COR-L47 (cell line): ENCODE measurements at regions not wholly inside any gene's neighbourhood (a gene's known extent, or its start where the extent isn't known, plus 50 kb on each side); places are given as distances from the start of the nearest gene placed in this dataset.
A peak's percentile ranks its signal among the peaks of the same experiment; 100 is the strongest.

Source experiments
- DNase-seq: peaks from one replicate; lab custom pipeline; 2025; lab: John Stamatoyannopoulos, UW

DNA sequence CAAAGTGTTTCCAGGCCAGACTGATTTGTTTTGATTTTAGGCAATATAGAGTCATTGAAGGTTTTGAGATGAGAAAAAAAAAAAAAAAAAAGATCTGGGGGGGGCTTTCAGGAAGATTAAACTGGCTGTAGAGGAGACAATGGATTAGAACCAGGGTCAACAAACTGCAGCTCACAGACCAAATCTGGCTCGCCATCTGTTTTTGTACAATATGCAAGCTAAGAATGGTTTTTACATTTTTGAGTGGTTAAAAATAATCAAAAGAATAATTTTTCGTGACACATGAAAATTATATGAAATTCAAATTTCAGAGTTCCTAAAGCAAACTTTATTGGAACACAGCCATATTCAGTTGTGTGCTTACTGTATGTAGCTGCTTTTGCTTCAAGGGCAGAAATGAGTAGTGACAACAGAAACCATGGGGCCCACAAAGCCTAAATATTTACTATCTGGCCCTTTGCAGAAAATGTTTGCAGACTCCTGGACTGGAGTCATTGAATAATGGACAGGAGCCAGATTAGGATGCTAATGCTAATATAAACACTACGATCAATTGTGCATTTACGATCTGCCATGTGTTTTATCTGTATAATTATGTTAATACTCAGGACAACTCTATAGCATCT lies 375.7 kb upstream of the DAB1 start:
- DNase-seq: peak; percentile 49

DNA sequence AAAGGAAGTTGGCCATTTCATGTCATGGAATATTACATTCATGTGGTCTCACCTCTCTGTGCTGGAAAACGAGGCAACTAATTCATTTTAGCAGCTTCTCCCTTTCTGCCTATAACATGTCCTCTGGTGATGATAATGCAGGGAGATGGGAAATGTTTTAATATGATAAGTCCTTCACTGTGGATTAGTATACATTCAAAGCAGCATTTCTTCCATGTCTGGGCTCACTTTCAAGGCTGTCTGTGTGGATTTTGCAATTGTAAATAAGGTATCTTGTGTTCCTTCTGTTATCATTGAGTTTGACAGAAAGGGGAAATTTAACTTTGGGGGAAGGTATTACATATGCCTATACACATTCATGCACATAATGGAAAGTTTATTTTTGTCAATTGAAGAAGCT lies 374.7 kb upstream of the DAB1 start:
- DNase-seq: no peak

DNA sequence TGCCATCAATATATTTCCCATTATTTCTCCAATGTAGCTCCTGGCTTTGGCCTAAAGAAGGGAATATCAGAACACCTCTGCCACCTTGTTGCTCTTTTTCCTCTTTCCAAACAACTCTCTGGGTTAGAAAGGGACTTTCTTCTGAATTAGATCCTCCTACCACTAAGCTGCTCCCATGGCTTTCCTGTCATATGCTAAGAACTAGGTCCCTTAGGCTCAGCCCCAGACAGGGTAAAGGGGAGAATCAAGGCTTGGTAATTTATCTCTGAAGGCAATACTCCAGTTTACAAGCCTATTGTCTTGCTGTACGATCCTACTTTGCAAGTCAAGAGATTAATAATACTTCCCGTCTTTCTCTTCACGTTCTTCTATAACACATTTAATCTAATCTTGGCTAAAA lies 373.2 kb upstream of the DAB1 start:
- no peak for DNase-seq

DNA sequence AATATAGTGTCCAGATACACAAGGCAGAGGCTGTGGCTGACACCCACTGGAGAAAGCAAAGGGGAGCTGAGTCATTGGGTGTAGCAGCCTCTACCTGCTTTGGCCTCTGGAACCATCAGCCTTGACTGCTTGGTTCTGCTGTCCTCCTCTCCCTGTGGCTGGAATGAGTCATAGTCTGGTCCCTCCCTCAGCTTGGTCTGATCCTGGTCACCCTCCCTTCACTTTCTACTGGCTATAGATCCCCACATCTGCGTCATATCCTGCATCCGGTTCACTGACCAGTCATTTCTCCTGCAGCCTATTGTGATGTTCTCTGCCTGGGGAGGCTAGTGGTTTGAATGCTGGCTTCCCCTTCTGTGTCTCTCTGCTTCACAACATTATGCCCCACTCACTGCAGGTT lies 372.8 kb upstream of the DAB1 start:
- DNase-seq: no peak

DNA sequence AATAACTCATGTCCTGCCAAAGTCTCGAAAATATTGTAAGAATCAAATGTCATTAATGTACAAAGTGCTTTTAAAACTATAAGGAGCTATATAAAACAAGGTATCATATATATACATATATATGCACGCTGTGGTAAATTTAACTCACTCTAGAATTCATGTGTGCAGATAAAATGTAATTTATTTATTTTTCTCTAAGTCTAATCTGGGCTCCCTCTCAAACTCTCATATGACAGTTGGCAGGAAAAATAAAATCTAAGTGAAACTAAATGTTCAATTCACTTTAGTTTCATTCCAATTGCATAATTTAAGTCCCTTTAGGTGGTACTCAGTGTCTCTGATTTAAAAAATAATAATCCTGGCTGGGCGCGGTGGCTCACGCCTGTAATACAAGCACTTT lies 372.0 kb upstream of the DAB1 start:
- DNase-seq: no peak

DNA sequence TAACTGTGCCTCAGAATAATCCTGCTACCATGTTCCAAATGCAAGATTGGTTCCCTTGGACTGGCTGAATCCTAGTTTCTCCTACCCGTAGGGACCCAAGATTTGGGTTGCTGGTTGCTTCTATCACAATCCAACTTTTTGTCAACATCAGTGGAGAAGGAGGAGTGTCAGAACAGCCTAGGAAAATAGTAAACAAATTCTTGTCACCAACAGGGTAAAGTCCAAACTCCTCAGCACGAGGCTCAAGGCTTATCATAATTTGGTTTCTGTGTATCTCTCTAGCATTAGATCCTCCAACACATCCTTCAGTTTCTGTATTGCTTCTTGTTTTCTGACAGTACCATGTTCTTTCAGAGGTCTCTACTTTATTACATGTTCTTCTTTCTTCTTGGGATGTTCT lies 370.2 kb upstream of the DAB1 start:
- no peak for DNase-seq

DNA sequence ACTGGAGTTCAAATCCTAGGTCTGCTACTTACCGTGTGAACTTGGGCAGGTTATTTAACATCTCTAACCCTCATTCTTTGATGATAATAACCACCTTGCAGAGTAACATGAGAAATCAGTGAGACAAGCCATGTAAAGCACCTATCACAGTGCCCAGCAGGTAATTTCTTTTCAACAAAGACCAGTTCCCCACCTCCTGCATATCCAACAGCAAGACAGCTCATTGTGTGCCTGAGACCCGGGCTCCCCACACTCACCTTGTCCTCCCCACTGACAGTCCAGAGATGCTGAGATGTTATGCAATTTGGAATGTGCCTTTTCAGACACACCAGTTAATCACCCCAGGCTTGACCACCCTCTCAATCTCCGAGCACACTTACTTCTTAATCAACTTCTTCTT lies 367.6 kb upstream of the DAB1 start:
- DNase-seq: no peak

DNA sequence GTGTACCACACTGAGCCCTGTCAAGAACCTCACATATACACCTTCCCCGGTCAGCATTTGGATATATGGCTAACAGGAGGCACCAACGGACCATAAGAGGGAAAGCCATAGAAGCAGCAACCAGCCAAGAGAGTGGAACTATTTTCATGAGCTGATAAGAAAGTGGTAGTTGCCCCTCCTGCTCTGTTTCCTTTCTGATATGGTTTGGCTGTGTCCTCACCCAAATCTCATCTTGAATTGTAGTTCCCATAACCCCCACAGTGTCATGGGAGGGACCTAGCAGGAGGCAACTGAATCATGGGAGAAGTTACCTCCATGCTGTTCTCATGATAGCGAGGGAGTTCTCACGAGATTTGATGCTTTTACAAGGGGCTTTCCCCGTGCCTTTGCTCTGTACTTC lies 366.1 kb upstream of the DAB1 start:
- no peak for DNase-seq

DNA sequence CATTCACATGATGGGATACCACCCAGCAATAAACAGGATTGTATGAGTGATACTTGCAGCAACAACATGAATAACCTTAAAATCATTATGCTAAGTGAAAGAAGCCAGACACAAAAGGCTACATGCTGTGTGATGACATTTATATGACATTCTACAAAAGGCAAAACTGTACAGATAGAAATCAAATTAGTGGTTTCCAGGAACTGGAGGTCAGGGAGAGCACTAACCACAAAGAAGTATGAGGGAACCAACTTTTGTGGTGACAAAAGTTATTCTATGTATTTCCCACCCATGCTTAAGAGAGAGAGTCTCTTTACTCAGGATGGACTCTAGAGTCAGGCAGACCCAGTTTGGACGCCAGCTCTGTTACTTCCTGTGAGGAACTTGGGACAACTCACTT lies 364.5 kb upstream of the DAB1 start:
- no peak for DNase-seq

DNA sequence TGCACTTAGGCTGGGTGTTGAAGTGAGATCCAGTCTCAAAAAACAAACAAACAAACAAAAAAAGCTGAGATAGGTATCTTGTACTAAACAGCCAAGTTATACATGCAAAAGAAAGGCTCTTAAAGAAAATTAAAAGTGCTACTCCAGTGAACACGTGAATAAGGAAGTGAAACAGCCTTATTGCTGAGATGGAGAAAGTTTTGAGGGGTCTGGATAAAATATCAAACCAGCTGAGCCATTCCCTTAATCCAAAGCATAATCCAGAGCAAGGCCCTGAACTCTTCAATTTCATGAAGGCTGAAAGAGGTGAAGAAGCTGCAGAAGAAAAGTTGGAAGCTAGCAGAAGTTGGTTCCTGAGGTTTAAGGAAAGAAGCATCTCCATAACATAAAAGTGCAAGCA lies 360.5 kb upstream of the DAB1 start:
- DNase-seq: no peak

DNA sequence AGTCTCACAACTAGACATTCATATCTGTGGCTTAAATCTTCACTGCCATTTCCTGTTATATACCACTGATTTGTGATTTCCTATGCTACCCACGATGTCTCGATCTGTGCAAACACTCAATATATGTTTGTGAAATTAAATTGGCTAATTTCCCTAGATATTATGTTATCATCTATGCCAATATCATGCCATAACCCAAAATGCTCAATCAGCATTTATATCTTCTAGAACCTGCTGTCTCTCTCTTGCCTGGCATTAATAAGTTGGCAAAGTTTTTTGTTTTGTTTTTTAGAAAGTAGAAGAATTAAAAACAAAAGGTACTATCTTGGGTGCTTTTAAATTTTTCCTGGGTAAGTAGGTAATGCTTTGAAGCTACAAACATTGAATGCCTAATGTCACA lies 358.5 kb upstream of the DAB1 start:
- no peak for DNase-seq

DNA sequence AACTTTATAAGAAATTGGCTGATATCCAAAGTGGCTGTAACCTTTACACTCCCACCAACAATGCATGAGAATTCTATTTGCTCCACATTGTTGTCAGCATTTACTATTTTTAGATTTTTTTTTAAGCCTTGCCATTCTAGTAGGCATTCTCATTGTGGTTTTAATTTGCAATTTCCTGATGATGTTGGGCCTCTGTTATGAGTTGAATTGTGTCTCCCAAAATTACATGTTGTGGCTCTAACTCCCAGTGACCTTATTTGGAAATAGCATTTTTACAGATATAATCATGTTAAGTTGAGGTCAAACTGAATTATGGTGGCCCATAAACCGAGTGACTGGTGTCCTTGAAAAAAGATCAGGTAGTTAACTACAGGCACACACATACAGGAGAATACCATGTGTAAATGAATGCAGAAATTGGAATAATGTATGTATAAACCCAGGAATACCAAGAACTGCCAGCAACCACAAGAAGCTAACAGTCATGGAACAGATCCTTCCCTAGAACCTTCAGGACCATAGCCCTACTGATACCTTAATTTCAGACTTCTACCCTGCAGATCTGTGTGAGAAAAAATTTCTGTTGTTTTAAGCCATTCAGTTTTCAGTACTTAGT lies 348.8 kb upstream of the DAB1 start:
- peak; percentile 39 for DNase-seq

DNA sequence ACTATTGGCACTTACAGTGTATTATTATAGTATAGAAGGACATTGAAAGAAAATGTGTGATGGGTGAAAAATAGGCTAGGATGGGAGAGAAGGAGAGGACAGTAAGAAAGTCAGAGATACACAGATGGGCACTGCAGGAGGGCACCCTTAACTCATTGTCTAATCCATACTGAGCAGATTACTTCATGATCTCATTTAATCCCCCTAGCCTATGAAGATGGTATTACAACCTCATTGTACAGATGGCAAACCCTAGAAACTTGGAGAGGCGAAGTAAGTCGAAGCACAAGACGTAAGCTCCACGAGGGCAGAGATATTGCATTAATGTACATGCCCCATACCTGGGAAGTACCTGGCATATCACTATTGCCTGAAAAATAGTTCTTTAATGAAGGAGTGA lies 346.9 kb upstream of the DAB1 start:
- no peak for DNase-seq

DNA sequence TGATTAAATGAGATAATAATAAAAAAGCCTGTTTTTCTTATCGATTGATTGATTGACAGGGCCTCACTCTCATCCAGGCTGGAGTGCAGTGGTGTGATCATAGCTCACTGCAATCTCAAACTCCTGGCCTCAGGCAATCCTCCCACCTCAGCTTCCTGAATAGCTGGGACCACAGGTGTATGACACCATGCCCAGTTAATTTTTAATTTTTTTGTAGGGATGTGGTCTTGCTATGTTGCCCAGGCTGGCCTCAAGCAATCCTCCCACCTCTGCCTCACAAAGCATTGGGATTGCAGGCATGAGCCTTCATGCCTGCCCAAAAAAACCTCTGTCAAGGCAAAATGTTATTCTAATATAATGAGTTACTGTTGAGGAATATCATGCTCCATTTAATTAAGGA lies 346.4 kb upstream of the DAB1 start:
- DNase-seq: no peak

DNA sequence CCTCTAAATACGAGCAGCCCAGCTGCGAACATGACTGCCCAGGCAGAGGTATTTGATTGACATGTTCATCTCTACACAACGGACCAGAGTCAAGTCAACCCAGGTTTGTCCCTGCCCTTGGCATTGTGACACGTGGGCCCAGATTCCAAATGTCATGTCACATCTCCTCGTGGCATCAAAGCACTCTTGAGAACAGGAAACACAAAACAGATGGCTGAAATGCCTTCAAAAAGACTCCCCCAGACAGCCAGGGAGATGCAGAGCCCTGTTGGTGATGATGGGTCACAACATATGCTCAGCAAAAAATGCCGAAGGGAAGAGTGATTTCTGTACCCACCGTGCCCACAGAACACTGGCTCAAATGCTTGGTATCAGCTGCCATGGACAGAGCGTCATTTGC lies 337.8 kb upstream of the DAB1 start:
- no peak for DNase-seq

DNA sequence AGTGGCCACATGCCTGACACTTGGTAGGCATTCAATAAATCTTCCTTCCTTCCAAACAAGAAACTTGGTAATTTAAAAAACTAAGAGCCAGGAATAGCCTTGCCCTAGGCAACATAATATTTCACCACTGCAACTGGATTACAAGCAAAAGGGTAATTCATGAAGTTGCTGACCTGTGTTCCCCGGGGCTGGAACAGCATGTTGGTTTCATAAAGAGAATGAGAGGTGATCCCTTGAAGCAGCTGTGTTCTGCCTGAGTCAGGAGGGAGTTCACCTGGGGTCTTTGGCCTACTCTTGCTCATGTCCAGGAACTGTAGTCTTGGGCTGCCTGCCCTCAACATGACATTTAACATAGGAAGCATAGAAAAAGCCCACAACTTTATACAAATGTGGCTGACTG lies 329.0 kb upstream of the DAB1 start:
- DNase-seq: no peak

DNA sequence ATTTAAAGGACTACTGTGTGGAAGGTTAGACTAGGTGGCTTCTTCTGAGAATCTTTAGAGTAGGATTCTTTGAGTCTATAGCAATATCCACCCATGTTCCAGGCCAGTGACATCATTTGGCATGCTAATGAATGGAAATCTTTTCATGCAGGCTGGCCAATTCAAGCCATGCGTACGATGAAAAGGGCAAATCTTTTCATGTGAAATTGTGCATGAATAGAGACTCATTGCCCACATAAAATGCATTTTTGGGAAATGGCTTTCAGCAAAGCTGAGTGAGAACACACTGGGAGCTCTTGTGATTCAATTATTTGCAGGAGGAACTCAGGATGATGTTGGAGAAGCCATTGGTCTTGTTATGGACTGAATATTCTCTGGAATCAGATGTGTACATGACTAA lies 324.9 kb upstream of the DAB1 start:
- no peak for DNase-seq

DNA sequence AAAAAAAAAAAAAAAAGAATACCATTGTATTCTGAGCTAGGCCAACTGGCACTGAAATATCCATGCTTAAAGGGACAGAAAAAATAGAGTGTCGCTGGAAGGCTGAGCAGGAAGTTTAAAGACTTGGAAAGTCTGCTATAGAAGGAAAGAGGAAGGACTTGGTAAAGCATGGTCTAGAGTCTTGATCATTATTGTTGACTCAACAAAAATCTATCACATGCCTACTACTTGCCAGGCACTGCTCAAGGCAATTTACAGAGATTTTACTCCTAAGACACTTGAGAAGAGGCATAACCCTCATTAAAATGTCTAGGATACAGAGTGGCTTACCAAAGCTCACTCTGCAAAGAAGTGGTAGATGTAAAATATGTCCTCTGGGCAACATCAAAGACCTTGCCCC lies 324.0 kb upstream of the DAB1 start:
- DNase-seq: no peak

DNA sequence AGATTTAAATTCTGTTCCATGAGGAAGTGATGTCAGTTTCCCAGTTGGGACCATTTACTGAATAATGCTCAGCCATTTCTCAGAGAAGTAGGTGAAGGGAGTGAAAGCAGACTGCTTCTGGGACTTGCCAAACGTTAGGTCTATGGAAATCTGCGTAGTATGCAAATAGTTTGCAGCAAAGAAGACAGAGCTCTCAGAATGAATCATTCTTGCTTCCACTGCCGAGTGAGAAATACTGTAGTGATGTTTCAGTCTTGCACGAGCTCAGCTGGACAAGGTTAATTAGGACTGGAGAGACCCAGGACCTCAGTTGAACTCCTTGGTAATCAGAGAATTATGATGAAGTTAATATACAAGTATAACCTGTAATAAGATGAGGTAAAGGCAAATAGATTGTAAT lies 317.7 kb upstream of the DAB1 start:
- no peak for DNase-seq

DNA sequence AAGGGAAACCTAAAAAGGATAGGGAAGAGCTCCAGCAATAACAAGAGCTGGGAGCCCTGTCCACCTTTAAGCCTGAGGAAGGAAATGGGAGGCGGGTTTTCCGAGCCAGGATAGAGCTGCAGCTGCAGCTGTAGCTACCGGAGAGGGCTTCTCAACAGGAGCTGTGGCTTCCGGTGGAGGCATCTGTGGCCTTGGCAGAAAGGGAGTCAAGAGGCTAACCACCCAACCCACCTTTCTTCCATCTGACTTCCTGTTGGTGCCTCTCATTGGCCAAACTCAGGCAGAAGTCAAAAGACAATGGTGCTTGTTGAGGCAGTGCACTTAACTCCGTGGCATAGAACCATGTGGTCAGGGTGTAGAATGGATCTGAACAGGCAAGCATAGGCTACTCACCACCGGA lies 313.1 kb upstream of the DAB1 start:
- no peak for DNase-seq

DNA sequence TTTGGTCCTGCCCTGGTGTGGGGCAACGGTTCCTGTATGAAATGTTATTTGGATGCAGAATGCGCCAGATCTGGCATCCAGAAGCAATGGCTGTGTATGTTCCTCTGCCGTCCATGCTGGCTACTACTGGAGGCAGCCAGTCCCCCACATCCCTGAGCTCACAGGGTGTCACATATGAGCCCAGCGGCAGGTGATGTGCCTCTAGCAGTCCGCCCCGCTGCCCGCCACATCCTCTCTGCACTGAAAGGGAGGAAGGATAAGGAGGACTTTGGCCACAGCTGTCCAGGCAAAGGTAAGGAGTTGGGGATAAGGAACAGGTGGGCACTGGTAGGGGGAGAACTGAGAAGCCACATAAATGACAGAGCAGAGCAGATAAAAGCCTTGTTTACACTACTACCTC lies 305.3 kb upstream of the DAB1 start:
- no peak for DNase-seq

DNA sequence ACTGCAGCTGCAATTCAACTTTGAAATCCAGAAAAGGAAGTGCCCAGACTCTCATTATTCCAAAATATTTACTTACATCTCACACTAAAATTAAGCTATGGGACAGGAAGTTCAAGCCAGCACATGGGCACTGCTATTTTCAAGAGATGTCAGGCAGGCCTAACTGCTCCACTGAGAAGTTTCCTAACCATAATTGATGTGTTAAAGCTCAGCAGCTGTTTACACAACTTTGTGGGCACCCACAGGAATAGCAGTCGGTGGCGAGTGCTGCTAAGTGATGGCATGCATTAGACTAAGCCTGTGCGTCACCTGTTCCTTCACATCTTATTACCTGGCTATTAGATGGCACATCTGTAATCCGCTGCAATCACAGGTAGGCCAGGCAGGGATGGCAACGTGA lies 303.3 kb upstream of the DAB1 start:
- DNase-seq: no peak

DNA sequence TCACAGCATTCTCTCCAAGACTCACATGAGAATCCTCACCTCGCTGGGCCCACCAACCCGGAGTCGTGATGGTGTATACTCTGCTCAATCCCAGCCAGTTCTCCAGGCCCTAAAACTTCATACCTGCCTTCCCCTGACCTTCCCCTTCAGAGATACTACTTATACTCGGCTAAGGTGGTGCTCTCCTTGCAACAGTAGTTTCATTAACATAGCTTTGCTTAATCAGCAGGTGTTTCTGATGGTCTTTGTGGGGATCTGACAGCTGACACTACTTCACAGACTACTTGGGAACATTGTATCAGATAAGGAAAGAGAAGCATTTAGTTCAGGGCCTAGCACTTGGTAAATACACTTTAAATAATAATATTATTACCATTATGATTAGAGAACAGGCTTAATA lies 301.5 kb upstream of the DAB1 start:
- no peak for DNase-seq

DNA sequence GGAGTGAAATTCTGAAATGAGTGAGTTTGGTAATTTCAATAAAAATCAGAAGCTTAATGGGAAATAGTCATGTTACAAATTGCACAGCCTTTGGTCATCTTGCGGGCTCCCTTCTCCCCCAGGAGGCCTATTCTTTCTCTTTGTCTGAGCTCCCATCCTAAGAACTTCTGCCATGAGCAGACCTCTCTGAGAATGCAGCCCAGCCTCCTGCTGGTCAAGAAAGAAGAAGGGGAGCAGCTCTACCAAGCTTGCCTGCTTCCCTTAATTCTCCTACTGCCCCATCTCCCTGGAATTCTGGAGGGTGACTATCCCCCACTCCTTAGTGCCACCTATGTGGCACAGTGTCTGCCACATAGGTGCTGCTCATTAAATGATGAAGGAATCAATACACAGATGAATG lies 300.7 kb upstream of the DAB1 start:
- DNase-seq: no peak
